ENCODE measurements at regions not wholly inside any gene's neighbourhood (a gene's known extent, or its start where the extent isn't known, plus 50 kb on each side); places are given as distances from the start of the nearest gene placed in this dataset.
"Not testable (repeated sequence)": the region's sequence is repeated elsewhere in the genome, so short reads cannot be mapped to it uniquely, and the experiment has no call there.

DNA sequence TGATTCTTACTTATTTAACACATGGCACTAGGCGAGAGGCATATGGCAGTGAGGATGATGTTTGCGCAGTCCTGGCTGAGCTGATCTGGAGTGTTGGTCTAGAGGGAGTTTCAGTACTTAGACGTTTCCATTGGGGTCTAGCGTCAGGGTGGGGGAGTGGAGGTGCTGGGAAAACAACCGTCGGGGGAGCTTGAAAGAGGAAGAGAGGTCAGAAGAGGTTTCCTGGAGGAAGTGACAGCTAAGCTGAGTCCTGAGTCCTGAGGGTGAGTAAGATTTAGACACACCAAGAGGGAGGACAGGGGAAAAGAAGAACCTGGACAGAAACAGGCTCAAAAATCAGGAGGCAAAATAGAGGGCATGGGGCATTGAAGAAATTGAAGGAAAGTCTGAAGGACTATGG is 81.4 kb downstream of the ALOX5AP start:
- no peak for DNase-seq (ENCODE audit: low read depth in 3 of 3, low spot score in 2 of 3)

DNA sequence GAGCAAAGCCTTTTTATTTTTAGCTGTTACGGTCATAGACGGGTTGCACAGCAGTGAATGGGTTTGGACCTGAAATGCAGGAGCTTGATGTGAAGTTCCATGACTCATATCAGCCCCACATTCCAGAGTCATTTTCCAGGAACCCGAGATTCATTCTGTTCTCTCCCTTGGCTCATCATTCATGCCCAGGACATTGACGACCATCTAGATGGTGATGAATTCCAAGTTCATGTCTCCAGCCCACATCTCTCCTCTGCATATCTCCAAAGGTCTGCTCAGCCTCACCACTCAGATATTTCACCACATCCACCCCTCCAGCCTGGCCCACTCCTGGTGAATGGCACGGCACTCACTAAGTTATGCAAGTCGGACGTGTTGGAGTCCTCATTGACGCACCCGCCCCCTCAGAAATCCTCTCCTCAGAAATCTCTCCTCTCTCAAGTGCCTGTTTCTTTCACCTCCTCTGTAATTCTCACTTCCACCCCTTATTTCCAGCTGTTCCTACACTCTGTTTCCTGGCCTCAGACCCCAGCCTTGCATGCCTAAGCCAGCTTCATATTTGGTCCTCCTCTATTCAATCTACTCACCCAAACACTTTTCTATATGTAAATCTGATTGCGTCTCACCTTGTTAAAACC is 83.1 kb downstream of the ALOX5AP start:
- DNase-seq (ENCODE audit: low read depth in 3 of 3, low spot score in 2 of 3), result no peak

GRCh38 chr13:30819136-30819888 is 84.0 kb downstream of the ALOX5AP start:
- no peak for DNase-seq (ENCODE audit: low read depth in 3 of 3, low spot score in 2 of 3)

- no peak for DNase-seq (ENCODE audit: low read depth in 3 of 3, low spot score in 2 of 3)
Observed at GRCh38 chr13:30821421-30821820, 84.7 kb upstream of the MEDAG start.

GRCh38 chr13:30824651-30825050 is 81.4 kb upstream of the MEDAG start:
- DNase-seq (ENCODE audit: low read depth in 3 of 3, low spot score in 2 of 3), result no peak

DNA sequence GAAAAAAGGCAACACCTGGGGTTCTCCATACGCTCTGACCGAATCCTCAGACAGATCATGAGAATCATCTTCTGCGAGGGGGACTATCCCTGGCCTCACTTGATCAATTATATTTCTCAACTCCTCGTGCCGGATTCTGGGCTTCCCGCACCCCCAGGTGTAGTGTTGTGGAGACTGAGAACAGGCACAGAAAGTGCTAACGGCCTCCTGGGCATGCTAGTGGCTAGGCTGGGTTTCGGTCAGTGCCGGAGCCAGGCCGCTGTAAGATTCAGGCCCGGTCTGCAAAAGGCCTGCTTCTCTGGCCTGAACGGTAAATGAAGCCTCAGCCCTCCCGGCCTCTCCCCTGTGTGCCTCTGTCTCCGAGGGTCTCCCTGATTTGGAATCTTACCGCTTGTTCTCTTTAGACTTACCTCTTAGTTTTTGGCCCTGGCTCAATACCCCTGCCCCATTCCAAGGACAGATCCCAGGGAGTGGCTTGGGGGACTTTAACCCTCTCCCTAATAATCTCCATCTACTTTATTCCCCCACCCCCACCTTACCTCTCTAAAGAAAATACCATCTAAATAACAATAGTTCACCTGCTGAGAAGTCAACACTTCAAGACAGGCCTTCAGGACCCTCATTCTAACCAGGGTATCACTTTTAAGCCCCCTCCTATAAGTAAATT is 79.0 kb upstream of the MEDAG start:
- no peak for DNase-seq (ENCODE audit: low read depth in 3 of 3, low spot score in 2 of 3)

- no peak for DNase-seq (ENCODE audit: low read depth in 3 of 3, low spot score in 2 of 3)
Observed at GRCh38 chr13:30827578-30827925, 78.5 kb upstream of the MEDAG start.

DNA sequence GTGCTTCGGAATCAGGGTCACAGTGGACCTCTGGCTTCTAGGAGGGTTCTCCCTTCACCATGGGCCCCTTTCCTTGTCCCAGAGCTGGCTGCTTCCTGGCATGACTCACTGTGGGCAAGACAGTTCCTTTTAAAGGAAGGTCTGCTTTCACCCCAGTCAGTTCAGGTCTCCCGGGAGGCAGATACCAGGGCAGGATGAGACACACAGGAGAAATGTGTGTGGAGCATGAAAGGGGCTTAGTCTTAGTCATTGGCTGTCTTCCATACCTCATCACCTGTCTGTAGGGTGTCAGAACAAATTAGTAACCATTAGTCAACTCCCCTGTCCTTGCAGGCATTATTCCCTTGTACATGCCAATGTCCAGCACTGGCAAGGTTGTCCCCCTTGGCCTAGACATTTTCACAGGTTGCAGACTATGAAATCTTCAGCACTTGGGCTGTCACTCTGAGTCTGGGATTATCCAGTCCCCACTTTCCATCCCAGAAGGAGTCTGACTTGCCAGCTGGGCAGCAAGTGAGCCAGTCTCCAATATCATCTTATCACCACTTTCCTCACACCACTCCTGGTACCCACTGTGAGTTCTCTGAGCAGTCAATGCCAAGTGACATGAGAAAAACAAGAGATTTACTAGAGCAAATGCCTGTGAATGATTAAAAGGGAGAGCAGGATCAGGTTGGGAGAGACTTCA is 76.8 kb upstream of the MEDAG start:
- DNase-seq (ENCODE audit: low read depth in 3 of 3, low spot score in 2 of 3), result no peak

GRCh38 chr13:30829833-30830637 is 76.0 kb upstream of the MEDAG start:
- no peak for DNase-seq (ENCODE audit: low read depth in 3 of 3, low spot score in 2 of 3)

DNA sequence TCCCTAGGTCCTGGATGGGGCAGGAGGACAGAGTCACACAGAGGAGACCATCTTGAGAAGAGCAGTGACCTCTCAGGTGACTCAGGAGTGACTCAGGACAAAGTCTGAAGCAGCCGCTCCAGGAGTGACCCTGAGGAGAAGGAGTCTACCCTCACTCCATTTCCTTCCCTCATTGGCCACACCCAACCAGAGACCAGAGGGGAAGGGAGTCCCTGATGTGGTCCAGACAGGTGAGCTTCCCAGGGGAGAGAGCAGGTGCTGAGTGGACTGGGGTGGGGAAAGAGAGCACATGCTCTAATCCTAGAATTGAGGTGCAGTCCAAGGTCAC is 75.5 kb upstream of the MEDAG start:
- DNase-seq (ENCODE audit: low read depth in 3 of 3, low spot score in 2 of 3), result no peak

DNA sequence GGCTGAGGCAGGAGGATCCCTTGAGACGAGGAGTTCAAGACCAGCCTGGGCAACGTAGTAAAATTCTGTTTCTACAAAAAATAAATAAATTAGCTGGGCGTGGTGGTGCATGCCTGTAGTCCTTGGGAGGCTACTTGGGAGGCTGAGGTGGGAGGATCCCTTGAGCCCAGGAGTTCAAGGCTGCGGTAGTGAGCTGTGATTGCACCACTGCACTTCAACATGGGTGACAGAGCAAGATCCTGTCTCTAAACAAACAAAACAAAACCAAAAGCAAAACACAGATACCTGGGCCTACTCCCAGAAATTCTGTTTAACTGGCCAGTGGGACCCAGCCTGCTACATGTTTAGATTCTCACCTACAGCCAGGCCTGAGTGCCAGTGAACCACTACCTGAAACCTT is 74.6 kb upstream of the MEDAG start:
- DNase-seq (ENCODE audit: low read depth in 3 of 3, low spot score in 2 of 3), result no peak

- DNase-seq (ENCODE audit: low read depth in 3 of 3, low spot score in 2 of 3), result no peak
Observed at GRCh38 chr13:30832377-30832776, 73.7 kb upstream of the MEDAG start.

GRCh38 chr13:30832845-30833332 is 73.2 kb upstream of the MEDAG start:
- DNase-seq (ENCODE audit: low read depth in 3 of 3, low spot score in 2 of 3), result peak; percentile 52 to 80 (median 62)

GRCh38 chr13:30835442-30835841 is 70.6 kb upstream of the MEDAG start:
- DNase-seq (ENCODE audit: low read depth in 3 of 3, low spot score in 2 of 3), result no peak

GRCh38 chr13:30837227-30838159 is 68.6 kb upstream of the MEDAG start:
- no peak for DNase-seq (ENCODE audit: low read depth in 3 of 3, low spot score in 2 of 3)

DNA sequence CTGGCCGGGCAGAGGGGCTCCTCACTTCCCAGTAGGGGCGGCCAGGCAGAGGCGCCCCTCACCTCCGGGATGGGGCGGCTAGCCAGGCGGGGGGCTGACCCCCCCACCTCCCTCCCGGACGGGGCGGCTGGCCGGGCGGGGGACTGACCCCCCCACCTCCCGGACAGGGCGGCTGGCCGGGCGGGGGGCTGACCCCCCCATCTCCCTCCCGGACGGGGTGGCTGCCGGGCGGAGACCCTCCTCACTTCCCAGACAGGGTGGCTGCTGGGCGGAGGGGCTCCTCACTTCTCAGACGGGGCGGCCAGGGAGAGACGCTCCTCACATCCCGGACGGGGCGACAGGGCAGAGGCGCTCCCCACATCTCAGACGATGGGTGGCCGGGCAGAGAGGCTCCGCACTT is 66.4 kb upstream of the MEDAG start:
- DNase-seq (ENCODE audit: low read depth in 3 of 3, low spot score in 2 of 3), result not testable (repeated sequence)

GRCh38 chr13:30840515-30840914 is 65.6 kb upstream of the MEDAG start:
- no peak for DNase-seq (ENCODE audit: low read depth in 3 of 3, low spot score in 2 of 3)

DNA sequence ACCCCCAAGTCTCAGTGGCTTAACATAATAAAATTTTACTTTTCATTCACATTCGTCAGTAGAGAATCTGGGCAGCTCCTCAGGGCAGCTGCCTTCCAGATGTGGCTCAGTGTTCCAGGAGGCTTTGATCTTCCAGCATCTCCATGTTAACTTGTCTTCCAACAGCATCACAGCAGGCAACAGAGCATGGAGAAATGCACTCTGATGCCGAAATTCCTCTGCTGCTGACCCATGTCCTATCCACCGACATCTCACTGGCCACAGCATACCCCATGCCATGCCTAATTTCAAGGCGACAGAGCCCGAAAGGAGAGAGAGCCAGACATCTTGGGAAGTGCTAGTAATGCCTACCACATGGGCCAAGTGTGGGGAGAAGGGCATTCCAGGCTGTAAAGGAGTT is 64.9 kb upstream of the MEDAG start:
- DNase-seq (ENCODE audit: low read depth in 3 of 3, low spot score in 2 of 3), result no peak

DNA sequence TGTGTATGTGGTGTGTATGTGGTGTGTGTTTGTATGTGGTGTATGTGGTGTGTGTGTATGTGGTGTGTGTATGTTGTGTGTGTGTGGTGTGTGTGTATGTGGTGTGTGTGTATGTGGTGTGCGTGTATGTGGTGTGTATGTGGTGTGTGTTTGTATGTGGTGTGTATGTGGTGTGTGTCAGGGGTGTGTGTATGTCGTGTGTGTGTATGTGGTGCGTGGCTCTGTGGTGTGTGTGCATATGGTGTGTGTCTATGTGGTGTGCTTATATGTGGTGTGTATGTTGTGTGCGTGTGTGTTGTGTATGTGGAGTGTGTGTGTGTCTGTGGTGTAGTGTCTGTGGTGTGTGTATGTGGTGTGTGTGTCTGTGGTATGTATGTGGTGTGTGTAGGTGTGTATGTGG is 62.5 kb upstream of the MEDAG start:
- DNase-seq (ENCODE audit: low read depth in 3 of 3, low spot score in 2 of 3), result no peak
